DMS 273 treated with DMSO at 0.1 percent for 48 hours (cell line): ENCODE measurements at regions not wholly inside any gene's neighbourhood (a gene's known extent, or its start where the extent isn't known, plus 50 kb on each side); places are given as distances from the start of the nearest gene placed in this dataset.
A peak's percentile ranks its signal among the peaks of the same experiment; 100 is the strongest.

Source experiments
- DNase-seq: peaks from one replicate; lab custom pipeline; 2025; lab: John Stamatoyannopoulos, UW

- no peak for DNase-seq
Measured at GRCh38 chr5:120012431-120012830, 383.1 kb downstream of the FAM170A start.

GRCh38 chr5:120014535-120014934 is 385.2 kb downstream of the FAM170A start:
- DNase-seq, result no peak

- no peak for DNase-seq
Measured at GRCh38 chr5:120016717-120017382, 387.5 kb downstream of the FAM170A start.

GRCh38 chr5:120017513-120017912 is 388.2 kb downstream of the FAM170A start:
- DNase-seq, result no peak

DNA sequence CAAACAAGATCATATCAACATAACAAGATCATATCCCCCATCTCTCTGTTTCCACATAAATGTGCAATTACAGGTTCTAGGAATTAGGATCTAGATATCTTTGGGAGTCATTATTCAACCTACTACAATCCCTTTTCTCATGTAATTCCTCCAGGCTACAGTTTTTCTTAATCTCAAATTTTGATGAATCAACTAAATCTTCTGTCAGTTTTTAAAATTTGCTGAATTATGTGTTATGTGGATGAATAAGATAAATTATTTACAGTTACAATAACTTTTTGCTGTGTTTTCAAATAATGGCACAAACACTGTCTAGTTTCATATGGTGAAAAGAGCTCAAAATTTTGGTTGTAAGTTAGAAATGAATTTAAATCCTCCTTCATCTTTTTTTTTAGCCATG is 405.8 kb downstream of the FAM170A start:
- DNase-seq, result no peak

DNA sequence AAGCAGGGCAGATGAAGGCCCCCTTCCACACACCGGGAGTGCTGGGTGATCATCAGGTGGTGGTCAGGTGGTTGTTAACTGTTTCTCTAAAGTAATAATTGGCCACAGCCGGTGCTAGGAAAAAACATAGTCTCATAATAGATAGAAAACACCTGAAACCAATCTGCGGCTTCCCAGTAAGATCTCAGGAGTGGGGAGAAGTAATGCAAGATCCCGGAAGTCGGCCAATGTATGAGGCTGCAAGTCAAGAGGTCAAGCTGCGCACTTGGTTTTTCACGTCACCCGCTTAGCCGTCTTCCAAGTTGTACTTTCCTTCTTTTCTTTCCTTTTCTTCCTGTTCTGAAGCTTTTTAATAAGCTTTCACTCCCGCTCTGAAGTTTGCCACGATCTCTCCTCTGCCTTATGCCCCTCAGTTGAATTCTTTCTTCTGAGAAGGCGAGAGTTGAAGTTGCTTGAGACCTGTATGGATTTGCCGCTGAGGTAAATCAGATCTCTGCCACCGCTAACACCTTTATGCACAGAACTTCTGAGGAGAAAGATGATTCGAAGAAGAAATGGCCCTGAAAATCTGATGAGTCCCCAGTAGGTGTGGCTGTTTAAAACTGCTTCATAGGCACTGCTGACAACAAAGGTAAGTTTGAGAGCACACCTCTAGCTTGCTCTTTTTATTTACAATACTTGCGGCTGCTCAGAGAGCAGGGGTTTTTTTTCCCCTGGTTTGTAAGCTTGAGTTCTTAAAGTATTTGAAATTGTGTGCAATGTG is 406.6 kb downstream of the FAM170A start:
- no peak for DNase-seq

- no peak for DNase-seq
Measured at GRCh38 chr5:120037451-120037850, 408.1 kb downstream of the FAM170A start.

- DNase-seq, result no peak
Measured at GRCh38 chr5:120039111-120039510, 409.8 kb downstream of the FAM170A start.

DNA sequence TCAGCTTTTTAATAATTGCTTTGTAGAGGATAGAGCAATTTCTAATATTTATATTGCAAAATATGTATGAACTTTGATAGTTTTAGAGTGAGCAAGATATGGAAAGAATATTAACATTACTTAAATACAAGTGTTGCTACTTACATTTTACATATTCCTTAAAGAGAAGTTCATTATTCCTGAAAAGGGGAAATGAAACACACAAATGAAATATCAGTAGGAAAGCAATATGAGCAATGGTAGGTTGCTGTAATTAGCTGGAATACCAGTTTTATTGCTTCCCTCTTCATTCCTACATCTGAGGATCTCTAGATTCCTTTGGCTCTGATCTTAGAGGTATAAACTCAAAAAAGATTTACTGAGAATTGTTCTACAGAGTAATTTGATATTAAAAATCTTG is 414.1 kb downstream of the FAM170A start:
- no peak for DNase-seq

DNA sequence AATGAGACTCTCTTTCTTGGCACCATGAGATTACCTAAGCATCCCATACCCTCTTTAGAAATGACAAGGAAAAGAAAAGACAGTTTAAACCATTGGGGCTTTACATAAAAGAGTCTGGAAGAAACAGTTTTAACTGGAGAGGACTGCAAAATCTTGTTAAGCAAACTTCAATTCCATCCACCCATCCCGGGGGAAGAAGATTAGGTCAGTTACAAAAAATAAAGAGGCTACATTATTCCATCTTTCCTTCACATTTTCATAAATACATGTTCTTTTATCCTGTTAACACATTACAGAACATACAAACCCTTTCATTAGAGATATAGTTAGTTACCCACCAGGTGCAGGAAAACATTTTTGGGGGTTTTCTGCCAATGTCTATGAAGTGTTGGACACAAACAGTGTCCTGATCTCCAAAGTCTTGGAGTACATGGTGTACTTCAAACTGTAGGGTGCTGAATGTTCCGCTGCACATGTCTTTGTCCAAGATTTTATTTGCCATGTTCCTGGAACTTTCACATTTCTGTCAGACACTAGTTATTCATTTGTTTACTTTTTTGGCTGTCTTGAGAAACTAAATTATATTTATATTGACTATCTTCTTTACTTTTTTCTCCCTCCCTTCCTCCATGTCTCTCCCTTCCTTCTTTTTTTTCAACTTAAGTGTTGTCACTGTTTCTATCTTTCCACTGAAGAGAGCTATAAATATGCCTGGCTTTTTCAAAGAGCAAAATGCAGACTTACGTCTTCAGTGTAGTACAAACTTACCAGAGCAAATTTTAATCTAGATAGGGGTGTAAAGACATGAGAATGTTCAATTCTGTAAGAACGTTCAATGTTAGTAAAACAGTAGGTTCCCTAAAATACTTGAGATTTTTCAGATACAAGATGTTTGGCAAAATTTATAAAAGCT is 410.9 kb upstream of the PRR16 start:
- DNase-seq, result no peak

DNA sequence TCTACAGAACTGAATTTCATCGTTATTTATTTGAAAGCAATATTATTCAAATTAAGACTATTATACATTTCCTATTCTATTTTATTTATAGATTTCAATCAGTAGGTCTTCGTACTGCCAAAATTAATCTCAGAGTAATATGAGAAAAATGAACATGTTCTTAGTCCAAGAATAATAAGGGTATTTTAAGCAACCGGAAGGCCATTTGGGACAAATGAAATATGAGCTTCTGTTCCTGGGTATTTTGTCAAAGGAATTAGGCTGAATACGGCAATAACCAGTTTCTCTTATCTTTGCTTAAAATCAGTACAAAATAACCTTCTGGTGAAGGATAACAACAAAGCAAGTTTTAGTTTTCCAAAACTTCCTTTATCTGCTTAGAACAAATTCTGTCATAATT is 410.3 kb upstream of the PRR16 start:
- DNase-seq, result no peak

DNA sequence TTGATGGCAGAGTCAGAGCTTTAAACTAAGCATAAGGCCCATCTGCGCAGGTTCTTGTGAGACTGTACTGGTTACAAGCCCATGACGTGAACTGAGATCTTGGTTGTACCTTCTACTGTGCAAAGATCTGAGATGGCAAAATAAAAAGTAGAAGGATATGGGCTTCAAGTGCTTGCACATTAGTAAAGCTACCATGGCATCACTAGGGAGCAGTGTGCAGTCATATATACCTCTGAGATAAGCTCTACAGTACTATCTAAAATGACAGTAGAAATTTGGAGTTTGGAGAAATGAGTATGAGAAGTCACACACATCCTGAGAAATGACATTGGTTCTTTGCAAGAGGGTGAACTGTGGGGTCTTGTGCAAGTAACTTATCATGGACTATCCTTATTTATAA is 408.2 kb upstream of the PRR16 start:
- DNase-seq, result no peak

- no peak for DNase-seq
Measured at GRCh38 chr5:120062515-120062917, 401.6 kb upstream of the PRR16 start.

DNA sequence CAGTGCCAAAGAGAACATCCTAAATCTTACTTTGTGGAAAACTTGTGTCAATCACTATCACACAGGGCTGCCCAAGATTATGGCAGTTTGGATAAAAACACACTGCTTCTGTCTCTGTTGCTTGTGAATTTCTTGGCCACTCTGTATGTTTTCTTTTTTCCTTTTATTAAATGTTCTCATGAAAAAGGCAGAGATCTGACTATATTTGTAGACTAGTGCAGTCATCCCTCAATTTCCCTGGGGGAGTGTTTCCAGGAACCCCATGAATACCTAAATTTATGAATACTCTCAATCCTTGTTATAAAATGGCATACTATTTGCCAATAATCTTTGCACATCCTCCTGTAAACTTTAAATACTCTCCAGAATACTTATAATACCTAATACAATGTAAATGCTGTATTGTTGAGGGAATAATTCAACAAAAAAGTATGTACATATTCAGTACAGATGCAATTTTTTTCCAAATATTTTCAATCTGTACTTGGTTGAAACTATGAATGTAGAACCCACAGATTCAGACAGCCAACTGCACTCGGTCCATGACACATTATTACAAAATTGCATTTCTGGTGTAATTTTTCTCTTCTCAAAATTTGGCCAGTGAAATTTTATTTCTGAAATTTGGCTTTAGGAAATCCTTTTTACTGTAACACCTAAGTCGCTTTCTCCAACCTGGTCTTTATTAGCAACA is 391.9 kb upstream of the PRR16 start:
- no peak for DNase-seq

GRCh38 chr5:120073722-120074121 is 390.4 kb upstream of the PRR16 start:
- DNase-seq, result no peak

DNA sequence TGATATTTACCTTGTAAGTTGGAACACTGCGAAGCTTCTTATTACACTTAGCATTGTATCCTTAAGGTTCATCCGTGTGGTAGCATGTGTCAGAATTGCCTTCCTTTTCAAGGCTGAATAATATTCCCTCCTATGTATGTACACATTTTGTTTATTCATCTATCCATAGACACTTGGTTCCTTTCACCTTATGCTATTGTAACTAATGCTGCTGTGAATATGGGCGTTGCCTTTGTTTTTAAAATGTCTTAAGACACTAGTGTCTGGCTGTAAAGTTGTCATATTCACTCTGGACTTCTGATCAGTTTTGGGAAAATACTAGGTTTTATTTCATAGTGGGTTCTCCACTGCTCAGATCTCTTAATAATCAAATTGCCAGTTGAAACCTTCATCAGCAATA is 383.3 kb upstream of the PRR16 start:
- no peak for DNase-seq

DNA sequence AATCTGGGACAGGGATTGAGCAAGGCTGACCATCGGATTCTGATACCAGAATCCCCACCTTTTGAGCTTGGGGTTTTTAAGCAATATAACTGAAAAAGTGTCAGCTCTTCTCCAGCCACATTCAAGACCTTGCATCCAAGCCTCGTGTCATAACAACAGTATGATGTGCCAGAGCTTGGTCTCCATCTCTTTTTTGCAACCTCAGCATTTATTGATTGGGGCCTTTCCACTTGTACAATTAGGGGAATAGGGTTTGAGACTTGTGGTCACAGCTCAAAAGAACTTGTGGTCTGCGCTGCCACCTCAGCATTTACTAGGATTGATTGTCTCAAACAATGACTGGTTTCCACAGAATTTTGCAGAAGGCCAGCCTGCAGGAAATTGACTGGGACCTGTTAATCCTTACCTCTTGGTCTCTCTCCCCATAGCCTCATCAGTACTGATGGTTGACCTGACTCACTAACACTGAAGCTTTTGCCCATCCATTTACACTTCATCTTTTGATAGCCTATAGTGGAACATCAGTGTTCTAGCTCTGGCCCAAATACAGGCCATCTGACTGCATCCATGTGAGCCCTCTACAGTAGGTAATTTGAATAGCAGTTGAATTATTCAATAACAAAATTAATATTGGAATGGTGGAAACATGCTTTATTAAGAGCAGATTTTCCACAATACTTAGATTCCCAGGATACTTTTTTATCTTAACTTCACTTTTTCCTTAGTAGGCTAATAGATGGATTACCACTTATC is 381.6 kb upstream of the PRR16 start:
- no peak for DNase-seq

GRCh38 chr5:120083851-120084542 is 380.1 kb upstream of the PRR16 start:
- peak; percentile 83 for DNase-seq

- DNase-seq, result no peak
Measured at GRCh38 chr5:120084543-120084870, 379.6 kb upstream of the PRR16 start.

DNA sequence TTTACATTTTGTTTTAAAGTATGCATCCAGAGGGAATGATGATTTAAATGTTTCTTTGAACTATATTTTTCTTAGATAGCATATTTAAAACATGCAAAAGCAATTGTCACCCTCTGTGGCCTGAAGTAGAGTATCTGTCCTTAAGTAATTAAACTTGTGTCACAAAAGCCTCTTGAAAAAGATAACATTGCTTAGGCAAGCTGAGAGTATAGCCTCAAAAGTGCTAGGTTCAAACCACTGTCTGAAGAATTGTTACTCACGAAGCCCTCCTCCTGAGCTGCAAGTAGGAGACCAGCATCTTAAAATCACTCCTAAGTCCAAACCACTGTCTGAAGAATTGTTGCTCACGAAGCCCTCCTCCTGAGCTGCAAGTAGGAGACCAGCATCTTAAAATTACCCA is 378.0 kb upstream of the PRR16 start:
- no peak for DNase-seq

DNA sequence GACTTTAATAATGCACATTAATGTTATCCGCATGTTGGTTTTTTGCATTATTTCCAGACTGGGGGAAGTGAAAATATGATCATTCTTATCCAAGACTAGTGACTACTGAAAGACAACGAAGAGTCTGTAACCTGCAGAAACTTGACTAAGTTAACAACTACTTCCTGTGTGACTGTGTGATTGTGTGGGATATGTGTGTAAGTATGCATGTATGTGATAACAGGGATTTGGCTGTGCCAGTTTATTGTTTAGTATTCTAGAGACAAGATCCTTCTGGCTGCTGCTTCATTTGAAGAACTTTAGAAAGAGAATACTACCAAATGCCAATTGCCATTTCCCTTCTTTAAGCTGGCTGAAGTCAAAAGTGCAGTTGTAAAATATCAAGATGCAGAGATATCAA is 375.7 kb upstream of the PRR16 start:
- DNase-seq, result no peak
